Femur (tissue), 1 donor: ENCODE measurements at regions not wholly inside any gene's neighbourhood (a gene's known extent, or its start where the extent isn't known, plus 50 kb on each side); places are given as distances from the start of the nearest gene placed in this dataset.

Experiments
- DNase-seq: peaks from one replicate; pipeline ENCODE4 v3.0.0-alpha.2; 2017

- no peak for DNase-seq
These were observed 152.8 kb downstream of the BCL11A start for GRCh38 chr2:60400462-60401246.

GRCh38 chr2:60394463-60394862, 159.0 kb downstream of the BCL11A start:
- DNase-seq = no peak

- DNase-seq = no peak
These were observed 161.6 kb downstream of the BCL11A start for GRCh38 chr2:60391649-60392375.

GRCh38 chr2:60391230-60391629, 162.2 kb downstream of the BCL11A start:
- DNase-seq = no peak

DNA sequence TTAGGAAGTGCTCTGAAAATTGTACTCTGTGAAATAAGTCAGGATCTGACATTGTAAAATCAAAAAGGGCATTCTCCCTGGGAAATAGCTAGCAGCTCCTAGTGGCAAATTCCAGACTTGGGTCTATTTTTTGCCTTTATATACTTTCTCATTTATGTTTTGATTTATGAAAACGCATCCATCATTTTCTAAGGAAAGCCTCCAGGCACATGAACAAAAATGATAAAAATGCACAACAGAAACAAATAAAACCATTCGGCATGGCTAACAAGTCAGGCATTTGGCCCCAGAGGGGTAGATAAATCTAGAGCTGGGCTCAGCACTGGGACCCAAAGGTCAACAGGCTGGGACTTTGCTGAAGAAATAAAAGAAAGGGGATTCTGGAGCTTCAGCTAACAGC, 167.0 kb downstream of the BCL11A start:
- no peak for DNase-seq

DNA sequence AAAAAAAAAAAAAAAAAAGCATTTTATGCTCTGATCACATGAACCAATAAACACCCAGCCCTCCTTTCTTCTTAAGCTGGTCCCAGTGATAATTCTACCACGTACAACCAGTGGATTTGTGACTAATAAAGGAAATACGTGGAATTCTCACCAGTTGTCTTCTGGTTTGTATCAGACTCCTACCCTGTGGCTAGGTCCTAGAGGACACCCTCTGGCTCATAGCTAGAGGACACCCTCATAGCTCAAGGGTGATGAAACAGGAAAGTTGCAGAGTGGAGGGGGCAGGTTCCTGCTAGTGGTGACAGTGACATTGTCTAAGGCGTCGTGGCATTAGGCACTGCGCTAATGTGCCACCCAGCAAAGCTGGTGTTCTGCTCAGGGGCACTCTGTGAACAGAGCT, 167.8 kb downstream of the BCL11A start:
- DNase-seq = no peak

DNA sequence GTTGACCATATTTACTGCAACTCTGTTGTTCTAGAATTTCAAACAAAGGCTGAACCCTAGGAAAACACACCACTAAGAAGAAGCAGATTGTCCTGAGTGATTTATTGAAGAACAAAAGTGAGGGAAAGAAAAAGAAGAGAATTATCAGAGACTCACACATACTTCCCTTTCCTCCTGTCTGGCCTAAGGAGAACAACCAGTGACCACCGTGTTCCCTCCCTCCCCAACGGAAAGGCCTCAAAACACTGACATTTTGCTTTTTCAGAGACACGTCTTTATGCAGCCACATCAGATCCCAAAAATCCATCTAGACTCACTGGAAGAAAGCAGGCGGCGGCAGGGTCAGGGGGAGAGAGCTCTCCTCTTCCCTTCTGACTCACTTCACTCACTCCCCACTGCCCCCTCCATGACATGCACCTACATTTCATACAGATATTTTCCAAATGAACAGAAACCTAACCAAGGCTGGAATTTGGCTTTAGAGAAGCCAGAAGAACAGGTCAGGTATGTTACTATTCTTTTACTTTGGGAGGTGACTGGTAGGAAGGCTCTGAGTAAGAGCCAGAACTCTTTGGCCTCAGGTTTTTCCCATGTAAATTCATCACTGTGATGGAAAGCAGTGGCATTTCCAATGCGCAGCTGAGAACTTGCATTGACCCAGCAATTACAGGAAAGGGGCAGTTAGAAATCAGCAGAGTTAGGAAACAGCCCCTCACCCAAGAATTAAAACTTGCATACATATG, 169.9 kb downstream of the BCL11A start:
- DNase-seq = no peak

DNA sequence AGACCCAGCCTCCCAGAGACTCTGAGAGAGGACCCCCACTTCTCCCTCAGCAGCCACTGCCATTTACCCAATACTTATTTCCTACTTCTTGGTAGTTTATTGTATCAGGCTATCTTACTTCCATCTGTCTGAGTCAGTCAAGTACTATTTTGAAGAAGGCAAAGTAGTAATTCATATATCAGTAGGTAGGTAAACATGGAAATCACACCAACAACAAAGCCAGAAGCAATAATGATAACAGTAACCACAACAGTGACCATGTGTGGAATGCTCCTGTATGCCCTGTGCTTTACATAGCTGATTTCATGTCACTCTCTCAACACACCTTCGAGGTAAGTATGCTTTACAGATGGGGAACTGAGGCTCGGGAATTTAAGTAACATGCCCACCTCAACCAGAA, 173.0 kb downstream of the BCL11A start:
- no peak for DNase-seq

DNA sequence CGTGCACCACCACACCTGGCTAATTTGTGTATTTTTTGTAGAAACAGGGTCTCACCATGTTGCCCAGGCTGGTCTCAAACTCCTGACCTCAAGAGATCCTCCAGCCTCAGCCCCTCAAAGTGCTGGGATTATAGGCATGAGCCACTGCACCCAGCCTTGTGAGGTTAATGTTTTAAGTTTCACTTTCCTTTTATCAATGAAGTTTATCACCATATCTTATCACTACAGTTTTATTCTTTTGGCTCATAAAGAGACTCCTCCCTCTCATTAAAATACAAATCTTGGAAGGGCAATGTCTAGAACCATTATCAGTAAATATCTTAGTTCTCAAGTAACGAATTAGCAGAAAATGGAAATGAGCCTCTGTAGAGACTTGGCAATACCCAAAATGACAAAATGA, 173.8 kb downstream of the BCL11A start:
- DNase-seq = no peak

DNA sequence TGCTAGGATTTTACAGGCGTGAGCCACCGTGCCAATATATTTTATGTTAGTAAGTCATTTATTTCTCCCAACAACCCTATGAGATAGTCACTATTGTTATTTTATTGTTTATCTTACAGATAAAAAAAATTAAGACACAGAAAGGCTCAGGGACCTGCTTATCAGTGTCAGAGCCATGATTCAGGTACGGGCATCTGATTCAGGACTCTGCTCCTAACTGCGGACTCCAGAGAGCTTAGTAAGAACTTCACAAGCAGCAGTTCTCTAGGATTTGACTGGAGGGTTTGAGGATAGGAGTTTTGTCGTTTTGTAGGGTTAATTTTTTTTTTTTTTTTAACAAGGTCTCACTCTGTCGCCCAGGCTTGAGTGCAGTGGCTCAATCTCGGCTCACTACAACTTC, 174.2 kb downstream of the BCL11A start:
- no peak for DNase-seq

DNA sequence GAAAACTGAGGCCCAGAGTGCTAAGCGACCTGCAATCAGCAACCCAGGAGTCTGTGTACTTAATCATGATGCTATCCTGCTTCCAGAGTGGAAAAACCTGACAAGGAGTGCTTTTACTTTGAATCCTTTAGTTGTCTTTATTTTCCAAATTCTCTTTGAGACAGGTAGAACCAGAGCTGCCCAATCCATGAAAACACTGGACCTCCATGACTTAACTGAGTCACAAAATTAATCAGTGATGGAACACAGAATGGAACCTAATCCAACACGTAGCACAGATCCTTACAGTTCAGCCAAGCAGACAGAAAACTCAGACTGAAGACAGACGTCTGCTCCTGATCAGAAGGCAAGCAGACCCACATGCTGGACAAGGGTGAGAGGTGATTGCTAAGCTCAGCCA, 175.6 kb downstream of the BCL11A start:
- no peak for DNase-seq

GRCh38 chr2:60376252-60376651, 177.2 kb downstream of the BCL11A start:
- DNase-seq = no peak

GRCh38 chr2:60371681-60372080, 181.8 kb downstream of the BCL11A start:
- DNase-seq = no peak

GRCh38 chr2:60371219-60371618, 182.2 kb downstream of the BCL11A start:
- no peak for DNase-seq

DNA sequence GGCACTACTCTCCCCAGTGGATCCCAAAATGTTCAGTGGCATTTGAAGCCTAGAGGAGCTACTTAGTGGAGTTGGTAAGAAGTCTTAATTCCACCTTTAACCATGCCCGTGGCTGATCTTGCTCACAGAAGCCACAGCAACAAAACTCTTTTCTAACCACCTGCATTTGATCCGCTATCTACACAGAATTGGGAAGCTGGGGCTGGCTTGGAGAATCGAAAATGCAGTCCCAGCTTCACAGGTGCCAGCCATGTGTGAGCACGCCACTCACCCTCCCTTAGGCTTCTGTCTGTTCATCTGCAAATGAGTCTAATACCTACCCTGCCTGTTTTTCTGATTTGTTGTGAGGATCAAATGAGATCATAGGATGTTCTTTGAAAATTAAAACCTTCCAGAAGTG, 182.6 kb downstream of the BCL11A start:
- DNase-seq = no peak

GRCh38 chr2:60368456-60368855, 185.0 kb downstream of the BCL11A start:
- DNase-seq = no peak

GRCh38 chr2:60366135-60366712, 187.2 kb downstream of the BCL11A start:
- DNase-seq = no peak

DNA sequence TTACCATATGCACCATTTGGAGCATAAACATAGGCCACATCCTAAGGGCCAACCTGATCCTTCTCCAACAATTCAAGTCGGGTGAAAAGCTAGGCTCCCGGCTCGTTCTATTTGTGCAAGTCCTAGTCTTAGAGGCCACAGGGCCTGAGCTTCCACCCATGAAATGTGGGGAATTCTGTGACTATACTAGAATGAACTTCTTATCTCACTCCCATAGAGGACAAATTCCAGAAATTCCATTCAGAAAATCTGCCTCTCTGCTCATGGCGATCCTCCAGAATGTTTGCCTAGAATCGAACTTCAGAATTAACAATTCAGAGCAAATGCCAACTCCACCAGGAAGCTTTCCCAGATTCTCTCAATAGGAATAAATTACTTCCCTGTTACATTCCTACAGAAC, 187.9 kb downstream of the BCL11A start:
- DNase-seq = no peak

- peak; percentile 54 for DNase-seq
These were observed 189.0 kb downstream of the BCL11A start for GRCh38 chr2:60364491-60364890.

GRCh38 chr2:60361498-60361897, 192.0 kb downstream of the BCL11A start:
- DNase-seq = no peak

DNA sequence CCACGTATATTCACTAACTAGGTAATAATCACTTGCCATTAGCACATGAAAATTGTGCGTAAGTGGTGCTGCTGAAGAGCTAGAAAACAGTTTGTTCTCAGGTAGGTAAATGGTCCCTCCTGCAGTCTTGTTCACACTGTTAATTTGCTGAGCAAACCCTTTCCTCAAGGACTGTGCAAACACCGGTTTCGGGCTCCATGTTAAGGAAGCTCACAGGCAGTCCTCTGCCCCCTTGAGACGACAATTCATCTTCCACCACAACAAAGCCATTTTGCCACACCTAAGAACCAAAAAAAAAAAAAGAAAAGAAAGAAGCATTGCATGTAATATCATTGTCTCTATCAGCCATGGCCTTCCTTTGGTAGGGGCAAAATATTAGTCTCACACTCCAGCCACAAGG, 193.9 kb downstream of the BCL11A start:
- DNase-seq = no peak

GRCh38 chr2:60358476-60358875, 195.0 kb downstream of the BCL11A start:
- DNase-seq = no peak

DNA sequence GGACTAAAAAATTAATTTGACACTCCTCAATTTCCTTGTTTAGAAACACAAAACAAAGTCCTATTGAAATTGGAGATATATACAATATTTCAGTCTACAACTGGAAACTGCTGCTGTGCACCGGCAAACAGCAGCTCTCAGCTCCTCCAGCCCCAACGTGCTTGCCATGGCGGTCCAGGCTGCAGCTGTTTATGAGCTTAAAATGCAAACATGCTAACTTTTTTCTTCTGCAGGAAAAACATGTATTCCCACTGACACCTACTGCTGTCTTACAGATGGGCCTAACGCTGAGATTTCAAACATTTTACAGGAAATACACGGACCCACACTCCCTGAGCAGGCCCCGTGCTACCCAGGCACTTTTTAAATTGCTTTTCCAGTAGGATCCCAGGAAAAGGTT, 195.5 kb downstream of the BCL11A start:
- DNase-seq = no peak
